ENCODE measurements at regions not wholly inside any gene's neighbourhood (a gene's known extent, or its start where the extent isn't known, plus 50 kb on each side); places are given as distances from the start of the nearest gene placed in this dataset.

DNA sequence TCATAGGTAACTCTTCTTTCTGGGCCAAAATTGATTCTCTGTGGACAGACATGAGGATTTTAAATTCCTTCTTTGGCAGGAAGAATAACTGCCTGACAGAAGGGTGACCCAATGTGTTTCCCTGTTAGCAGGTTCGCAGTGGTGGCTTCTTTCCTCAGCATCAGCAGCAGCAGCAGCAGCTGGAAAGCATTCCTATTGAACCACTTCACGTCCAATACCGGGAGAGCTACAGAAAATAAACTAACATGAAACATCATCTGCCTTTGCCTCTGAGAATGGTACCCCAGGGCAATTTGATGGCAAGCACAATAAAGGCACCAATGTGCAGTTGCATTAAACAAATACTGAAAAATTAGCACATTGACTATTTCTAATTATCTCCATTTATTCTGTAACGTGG is 214.5 kb downstream of the TMEM167A start:
- DNase-seq (ENCODE audit: low spot score) = no peak
- in situ Hi-C loops (cut with MboI; ENCODE audit: low sequenced_read_pairs, unreplicated experiment) = no loop called here
- TF ChIP-seq, protein P1, sequence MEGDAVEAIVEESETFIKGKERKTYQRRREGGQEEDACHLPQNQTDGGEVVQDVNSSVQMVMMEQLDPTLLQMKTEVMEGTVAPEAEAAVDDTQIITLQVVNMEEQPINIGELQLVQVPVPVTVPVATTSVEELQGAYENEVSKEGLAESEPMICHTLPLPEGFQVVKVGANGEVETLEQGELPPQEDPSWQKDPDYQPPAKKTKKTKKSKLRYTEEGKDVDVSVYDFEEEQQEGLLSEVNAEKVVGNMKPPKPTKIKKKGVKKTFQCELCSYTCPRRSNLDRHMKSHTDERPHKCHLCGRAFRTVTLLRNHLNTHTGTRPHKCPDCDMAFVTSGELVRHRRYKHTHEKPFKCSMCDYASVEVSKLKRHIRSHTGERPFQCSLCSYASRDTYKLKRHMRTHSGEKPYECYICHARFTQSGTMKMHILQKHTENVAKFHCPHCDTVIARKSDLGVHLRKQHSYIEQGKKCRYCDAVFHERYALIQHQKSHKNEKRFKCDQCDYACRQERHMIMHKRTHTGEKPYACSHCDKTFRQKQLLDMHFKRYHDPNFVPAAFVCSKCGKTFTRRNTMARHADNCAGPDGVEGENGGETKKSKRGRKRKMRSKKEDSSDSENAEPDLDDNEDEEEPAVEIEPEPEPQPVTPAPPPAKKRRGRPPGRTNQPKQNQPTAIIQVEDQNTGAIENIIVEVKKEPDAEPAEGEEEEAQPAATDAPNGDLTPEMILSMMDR (IDR thresholded peaks at IDR 0.05; ENCODE audit: borderline replicate concordance, control extremely low read depth, extremely low read depth, insufficient read depth, missing control alignments) = no peak

DNA sequence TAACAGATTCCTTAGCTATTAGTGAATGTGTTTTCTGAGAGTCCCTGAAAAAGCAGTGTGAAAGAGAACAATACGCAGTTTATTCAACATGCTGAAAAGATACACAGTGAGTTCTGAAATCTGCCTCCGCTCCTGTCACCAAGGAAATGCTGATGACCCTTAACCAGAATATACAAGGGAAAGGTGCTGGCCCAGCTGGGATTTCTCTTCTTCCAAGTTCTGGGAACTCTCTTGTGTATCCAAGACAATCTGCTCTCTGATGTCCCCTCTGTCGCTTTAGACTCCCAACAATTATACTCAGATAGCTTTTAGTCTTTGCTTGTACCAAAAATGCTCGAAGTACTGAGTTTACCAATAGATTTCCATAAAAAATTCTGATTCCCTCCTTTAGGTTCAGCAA is 214.9 kb downstream of the TMEM167A start:
- in situ Hi-C loops (cut with MboI; ENCODE audit: low sequenced_read_pairs, unreplicated experiment) = no loop called here
- DNase-seq (ENCODE audit: low spot score) = no peak
- TF ChIP-seq, protein P1 (IDR thresholded peaks at IDR 0.05; ENCODE audit: borderline replicate concordance, control extremely low read depth, extremely low read depth, insufficient read depth, missing control alignments) = no peak

DNA sequence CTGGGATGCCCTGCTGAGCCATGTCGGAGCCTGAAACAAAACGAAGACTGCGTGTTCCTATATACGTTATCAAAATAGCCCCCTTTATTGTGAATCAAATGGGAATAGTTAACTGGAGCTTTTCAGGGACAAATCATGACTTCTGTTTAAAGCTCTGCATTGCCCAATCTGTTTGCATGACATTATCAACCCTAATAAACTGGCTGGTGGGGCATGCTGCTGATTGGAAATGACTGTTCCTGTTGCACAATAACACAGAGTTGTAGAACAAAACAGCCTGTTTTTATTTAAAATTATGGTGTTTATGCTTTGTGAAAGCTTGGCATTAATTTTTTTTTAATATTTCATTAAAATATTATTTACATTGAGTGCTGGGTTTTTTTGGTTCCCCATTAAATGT is 215.5 kb downstream of the TMEM167A start:
- in situ Hi-C loops (cut with MboI; ENCODE audit: low sequenced_read_pairs, unreplicated experiment) = no loop called here
- TF ChIP-seq, protein P1 (IDR thresholded peaks at IDR 0.05; ENCODE audit: borderline replicate concordance, control extremely low read depth, extremely low read depth, insufficient read depth, missing control alignments) = no peak
- DNase-seq (ENCODE audit: low spot score) = no peak

DNA sequence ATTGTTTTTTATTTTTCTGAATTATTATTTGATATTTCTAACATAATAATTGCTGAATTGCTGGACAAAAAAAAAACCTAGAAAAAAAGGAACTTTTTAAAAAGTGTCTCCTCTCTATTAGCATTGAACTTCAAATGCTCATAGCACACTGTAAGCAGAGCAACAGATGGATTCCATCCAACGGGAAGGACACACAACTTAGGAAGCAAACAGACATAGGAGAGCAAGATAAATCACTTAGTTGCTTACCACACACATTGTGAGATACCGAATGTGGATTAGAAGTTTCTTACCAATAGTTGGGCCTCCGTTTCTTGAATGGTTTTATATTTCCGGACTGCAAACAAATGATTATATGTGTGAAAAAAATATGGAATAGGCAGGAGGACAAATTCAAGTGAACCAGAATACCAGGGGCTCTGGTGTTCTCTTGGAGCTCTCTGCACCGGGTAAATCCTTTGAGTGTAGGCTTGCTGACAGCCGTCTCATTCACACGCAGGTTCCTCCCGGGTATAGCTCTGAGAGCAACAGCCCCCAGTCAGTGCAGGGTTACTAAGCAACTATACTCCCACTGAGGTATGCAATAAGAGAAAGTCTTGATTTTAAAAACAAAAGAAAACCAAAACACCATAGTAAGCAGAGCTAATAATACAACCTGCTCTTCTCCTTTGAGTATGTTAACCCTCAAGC is 217.6 kb downstream of the TMEM167A start:
- no peak for DNase-seq (ENCODE audit: low spot score)
- in situ Hi-C loops (cut with MboI; ENCODE audit: low sequenced_read_pairs, unreplicated experiment) = no loop called here
- TF ChIP-seq, protein P1 (IDR thresholded peaks at IDR 0.05; ENCODE audit: borderline replicate concordance, control extremely low read depth, extremely low read depth, insufficient read depth, missing control alignments) = no peak

DNA sequence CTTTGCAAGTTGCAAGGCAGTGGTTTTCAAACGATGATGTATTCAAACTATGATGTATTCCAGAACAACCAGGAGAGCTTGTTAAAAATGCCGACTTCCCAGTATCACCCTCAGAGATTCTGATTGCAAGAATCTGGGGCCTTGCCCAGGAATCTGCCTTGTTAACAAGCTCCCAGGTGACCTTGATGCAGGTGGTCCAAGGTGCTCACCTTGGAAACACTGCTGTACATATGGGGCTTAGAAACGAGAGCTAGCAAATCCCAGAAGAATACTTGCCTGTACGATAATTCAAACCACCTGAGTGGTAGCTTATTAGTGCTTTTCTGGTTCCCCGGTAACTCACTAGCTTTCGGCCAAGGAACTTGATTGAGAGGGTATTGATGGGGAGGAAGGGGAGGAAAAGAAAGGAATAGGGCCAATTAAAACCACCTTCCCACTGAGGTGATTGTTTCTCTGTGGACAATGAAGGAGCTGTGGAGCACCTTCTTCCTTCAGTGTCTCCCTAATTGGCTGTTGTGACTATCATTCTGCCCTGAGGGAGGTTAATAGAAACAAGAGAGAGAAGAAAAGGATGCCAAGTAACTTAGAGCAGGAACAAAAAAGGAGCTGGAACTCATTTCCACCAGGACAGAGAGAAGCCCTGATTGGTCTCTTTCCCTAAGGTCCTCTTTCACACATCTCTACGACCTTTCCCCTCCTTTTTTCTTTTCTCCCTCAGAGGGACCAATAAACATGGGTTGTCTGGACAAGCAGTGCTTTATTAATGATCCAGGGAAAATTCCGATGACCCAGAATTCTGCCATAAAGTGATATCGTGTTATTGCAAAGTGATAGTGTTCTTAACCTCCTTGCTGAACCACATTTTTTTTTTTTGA is 218.8 kb downstream of the TMEM167A start:
- DNase-seq (ENCODE audit: low spot score) = no peak
- TF ChIP-seq, protein P1 (IDR thresholded peaks at IDR 0.05; ENCODE audit: borderline replicate concordance, control extremely low read depth, extremely low read depth, insufficient read depth, missing control alignments) = no peak
- in situ Hi-C loops (cut with MboI; ENCODE audit: low sequenced_read_pairs, unreplicated experiment) = no loop called here

DNA sequence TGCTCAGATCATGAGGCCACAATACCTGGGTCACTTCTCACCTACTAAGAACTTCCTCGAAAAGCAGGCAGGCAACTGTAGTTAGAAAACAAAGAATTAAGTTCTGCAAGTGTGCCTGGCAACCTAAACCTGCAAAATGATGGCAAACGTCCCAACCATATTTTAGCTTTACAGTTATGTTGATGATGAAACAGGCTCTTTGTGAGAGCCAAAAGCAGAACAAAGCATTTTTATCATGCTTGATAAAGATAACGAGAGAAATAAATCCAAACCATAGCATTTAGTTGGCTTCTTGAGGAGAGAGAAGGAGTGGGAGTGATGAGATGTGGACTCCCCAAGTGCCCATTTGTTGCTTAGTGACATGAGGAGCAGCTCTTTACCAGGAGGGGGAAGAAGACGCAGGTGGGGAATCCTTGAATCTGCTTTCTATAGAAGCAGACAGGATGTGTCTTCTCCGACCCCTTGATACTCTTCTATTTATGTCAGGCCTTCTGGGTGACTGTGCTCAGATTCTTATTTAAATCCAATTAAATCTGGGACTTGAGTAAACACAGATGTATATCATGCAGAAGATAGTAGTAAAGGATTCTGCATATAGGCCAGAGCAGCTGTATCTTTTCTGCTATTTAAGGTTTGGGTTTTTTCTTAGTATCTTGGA is 221.2 kb downstream of the TMEM167A start:
- in situ Hi-C loops (cut with MboI; ENCODE audit: low sequenced_read_pairs, unreplicated experiment) = no loop called here
- TF ChIP-seq, protein P1 (IDR thresholded peaks at IDR 0.05; ENCODE audit: borderline replicate concordance, control extremely low read depth, extremely low read depth, insufficient read depth, missing control alignments) = no peak
- DNase-seq (ENCODE audit: low spot score) = no peak

Data from GM13976 (cell line).